IMR-90 (cell line): ENCODE measurements at regions not wholly inside any gene's neighbourhood (a gene's known extent, or its start where the extent isn't known, plus 50 kb on each side); places are given as distances from the start of the nearest gene placed in this dataset.

Experiments used
- ATAC-seq: fragments of 200-7000 bp; cut with Tn5 transposase; 2 replicates; pipeline ENCODE4 v1.9.1; 2020; ENCODE audit warnings: low read depth, mild to moderate bottlenecking, moderate library complexity
- BruUV-seq: library from RNA; stranded (reverse); fragments of 400-500 nt; replicated peaks from 2 replicates; lab custom pipeline; 2021; lab: Mats Ljungman, UMichigan
- CTCF ChIA-PET: fragments of 300-600 bp; formaldehyde crosslinking; extraction: SDS; loops from one replicate; lab custom pipeline; 2021; ENCODE audit warnings: antibody characterized with exemption; lab: Yijun Ruan, JAX
- POLR2A ChIA-PET: fragments of 300-600 bp; sonication (Branson Sonifier 250); formaldehyde crosslinking; loops from one replicate; lab custom pipeline; 2022; ENCODE audit warnings: antibody characterized with exemption; ENCODE audit not compliant: unreplicated experiment; lab: Charles Lee
- DNase-seq: peaks from one replicate; pipeline ENCODE4 v3.0.0; 2013
- H2AFZ ChIP-seq: replicated peaks from 2 replicates; pipeline ENCODE3; 2013; ENCODE audit warnings: low read length, mild to moderate bottlenecking; ENCODE audit not compliant: poor library complexity
- H2AK5ac ChIP-seq: 2 replicates; pipeline ENCODE4 v1.6.1; 2013; ENCODE audit warnings: low read depth, low read length, inconsistent platforms
- H2AK9ac ChIP-seq: replicated peaks from 2 replicates; pipeline ENCODE3; 2013; ENCODE audit warnings: mild to moderate bottlenecking, low read depth, low read length, moderate library complexity; ENCODE audit not compliant: poor library complexity
- H2BK120ac ChIP-seq: 2 replicates; pipeline ENCODE4 v1.6.1; 2013; ENCODE audit warnings: low read depth, low read length, inconsistent platforms
- H2BK15ac ChIP-seq: 3 replicates; pipeline ENCODE4 v1.6.1; 2013; ENCODE audit warnings: low read depth, low read length, inconsistent platforms
- H2BK20ac ChIP-seq: 2 replicates; pipeline ENCODE4 v1.6.1; 2013; ENCODE audit warnings: low read depth, mild to moderate bottlenecking, inconsistent platforms, low read length, moderate library complexity
- H2BK5ac ChIP-seq: 2 replicates; pipeline ENCODE4 v1.6.1; 2013; ENCODE audit warnings: mild to moderate bottlenecking, low read depth, low read length, inconsistent platforms; ENCODE audit not compliant: poor library complexity, severe bottlenecking
- H3K14ac ChIP-seq: replicated peaks from 2 replicates; pipeline ENCODE4 v1.6.1; 2013; ENCODE audit warnings: low read depth, low read length, inconsistent platforms
- H3K18ac ChIP-seq: 2 replicates; pipeline ENCODE4 v1.6.1; 2013; ENCODE audit warnings: low read depth, low read length, control low read depth
- H3K23ac ChIP-seq: 2 replicates; pipeline ENCODE4 v1.6.1; 2013; ENCODE audit warnings: low read depth, low read length, inconsistent platforms
- H3K27ac ChIP-seq: 2 replicates; pipeline ENCODE4 v1.5.1; 2013; ENCODE audit warnings: mild to moderate bottlenecking, control low read depth, low read length; ENCODE audit not compliant: insufficient read depth
- H3K27me3 ChIP-seq: 2 replicates; pipeline ENCODE4 v1.6.1; 2013; ENCODE audit warnings: low read length; ENCODE audit not compliant: control insufficient read depth, insufficient read depth
- H3K36me3 ChIP-seq: 2 replicates; pipeline ENCODE4 v1.6.1; 2013; ENCODE audit warnings: low read length, mixed read lengths; ENCODE audit not compliant: control insufficient read depth, insufficient read depth
- H3K4ac ChIP-seq: 2 replicates; pipeline ENCODE4 v1.6.1; 2013; ENCODE audit warnings: low read depth, low read length, inconsistent platforms
- H3K4me1 ChIP-seq: 2 replicates; pipeline ENCODE4 v1.6.1; 2013; ENCODE audit warnings: low read length, mixed read lengths; ENCODE audit not compliant: control insufficient read depth, insufficient read depth
- H3K4me2 ChIP-seq: 2 replicates; pipeline ENCODE4 v1.6.1; 2013; ENCODE audit warnings: low read depth, mild to moderate bottlenecking, control low read depth, low read length, moderate library complexity
- H3K4me3 ChIP-seq: 2 replicates; pipeline ENCODE4 v1.5.1; 2013; ENCODE audit warnings: low read depth, mild to moderate bottlenecking, control low read depth, low read length, moderate library complexity; ENCODE audit not compliant: insufficient read depth
- H3K56ac ChIP-seq: 2 replicates; pipeline ENCODE4 v1.6.1; 2013; ENCODE audit warnings: low read length, inconsistent platforms; ENCODE audit not compliant: insufficient read depth; ENCODE audit errors: extremely low read depth
- H3K79me1 ChIP-seq, 2 experiments: 2 replicates each; pipeline ENCODE4 v1.6.1; 2013; ENCODE audit warnings: low read length in 2 of 2, inconsistent platforms in 1 of 2, low read depth in 1 of 2
- H3K9ac ChIP-seq: 2 replicates; pipeline ENCODE4 v1.6.1; 2013; ENCODE audit warnings: low read depth, low read length, control low read depth
- H3K9me1 ChIP-seq: 2 replicates; pipeline ENCODE4 v1.6.1; 2013; ENCODE audit warnings: low read length, inconsistent platforms; ENCODE audit not compliant: insufficient read depth
- H3K9me3 ChIP-seq: 2 replicates; pipeline ENCODE4 v1.6.1; 2013; ENCODE audit warnings: low read length; ENCODE audit not compliant: control insufficient read depth, insufficient read depth
- H4K20me1 ChIP-seq: 2 replicates; pipeline ENCODE4 v1.6.1; 2013; ENCODE audit warnings: low read length, inconsistent platforms; ENCODE audit not compliant: insufficient read depth
- H4K5ac ChIP-seq: 2 replicates; pipeline ENCODE4 v1.6.1; 2013; ENCODE audit warnings: mild to moderate bottlenecking, low read depth, low read length, control low read depth
- H4K8ac ChIP-seq, 2 experiments: 2 replicates each; pipeline ENCODE4 v1.6.1; 2013; ENCODE audit warnings: low read depth in 2 of 2, low read length in 2 of 2, control low read depth in 1 of 2, inconsistent platforms in 1 of 2
- H4K91ac ChIP-seq: 2 replicates; pipeline ENCODE4 v1.6.1; 2013; ENCODE audit warnings: low read depth, low read length, inconsistent platforms; ENCODE audit not compliant: insufficient read depth
- BHLHE40 ChIP-seq: fragments of 150-350 bp; IDR thresholded peaks from 2 replicates; pipeline ENCODE4 v1.6.1; 2016; ENCODE audit warnings: mild to moderate bottlenecking, low read depth, low read length
- CEBPB ChIP-seq: IDR thresholded peaks from 2 replicates; pipeline ENCODE4 v1.6.1; 2012; ENCODE audit warnings: low read depth, low read length, improper control_type of control experiment
- CHD1 ChIP-seq: IDR thresholded peaks from 2 replicates; pipeline ENCODE4 v1.6.1; 2012; ENCODE audit warnings: low read depth, low read length, improper control_type of control experiment
- FOS ChIP-seq: fragments of 150-350 bp; IDR thresholded peaks from 2 replicates; pipeline ENCODE4 v1.6.1; 2016; ENCODE audit warnings: low read depth, low read length
- MAFK ChIP-seq: IDR thresholded peaks from 2 replicates; pipeline ENCODE4 v1.6.1; 2012; ENCODE audit warnings: low read depth, low read length, improper control_type of control experiment
- MAZ ChIP-seq: IDR thresholded peaks from 2 replicates; pipeline ENCODE4 v1.6.1; 2012; ENCODE audit warnings: low read depth, mild to moderate bottlenecking, low read length, improper control_type of control experiment, moderate library complexity, borderline replicate concordance
- MXI1 ChIP-seq: IDR thresholded peaks from 2 replicates; pipeline ENCODE4 v1.6.1; 2012; ENCODE audit warnings: low read depth, mild to moderate bottlenecking, low read length, moderate library complexity, borderline replicate concordance
- NFE2L2 ChIP-seq: fragments of 150-350 bp; IDR thresholded peaks from 2 replicates; pipeline ENCODE4 v1.6.1; 2016; ENCODE audit warnings: low read depth, mild to moderate bottlenecking, low read length
- POLR2A ChIP-seq: IDR thresholded peaks from 2 replicates; pipeline ENCODE4 v1.6.1; 2012; ENCODE audit warnings: mild to moderate bottlenecking, low read depth, low read length
- RAD21 ChIP-seq: IDR thresholded peaks from 2 replicates; pipeline ENCODE4 v1.6.1; 2012; ENCODE audit warnings: low read length, improper control_type of control experiment
- RCOR1 ChIP-seq: IDR thresholded peaks from 2 replicates; pipeline ENCODE4 v1.6.1; 2012; ENCODE audit warnings: mild to moderate bottlenecking, low read length, improper control_type of control experiment; ENCODE audit not compliant: insufficient replicate concordance
- RFX5 ChIP-seq: IDR thresholded peaks from 2 replicates; pipeline ENCODE4 v1.8.0; 2012; ENCODE audit warnings: low read depth, mild to moderate bottlenecking, low read length, moderate library complexity
- SMC3 ChIP-seq: fragments of 150-350 bp; IDR thresholded peaks from 2 replicates; pipeline ENCODE4 v1.6.1; 2016; ENCODE audit warnings: low read depth, mild to moderate bottlenecking, antibody characterized with exemption, low read length, moderate library complexity
- USF2 ChIP-seq: fragments of 150-350 bp; IDR thresholded peaks from 2 replicates; pipeline ENCODE4 v1.6.1; 2017; ENCODE audit warnings: mild to moderate bottlenecking, antibody characterized with exemption, low read length, low read depth
- dilution Hi-C: fragments of 300-500 bp; cut with HindIII; formaldehyde crosslinking; loops from one replicate; pipeline ENCODE4 v1.14.3; 2018; ENCODE audit warnings: low sequenced_read_pairs; ENCODE audit not compliant: unreplicated experiment
- in situ Hi-C: fragments of 300-500 bp; cut with MboI; formaldehyde crosslinking; loops from 3 replicates; pipeline ENCODE4 v1.14.3; 2019; ENCODE audit warnings: low sequenced_read_pairs, inconsistent platforms, mixed read lengths
- intact Hi-C: fragments of 100-400 bp; cut with micrococcal nuclease; formaldehyde crosslinking; loops from 2 replicates; pipeline ENCODE4 v1.10.0; 2022
- TF ChIP-seq, protein P1 (sequence below): conservative IDR thresholded peaks from 2 replicates; pipeline ENCODE4 v1.5.1; 2012; ENCODE audit warnings: mild to moderate bottlenecking, low read depth, low read length, improper control_type of control experiment
- TF ChIP-seq, protein P2 (sequence below): fragments of 150-350 bp; IDR thresholded peaks from 2 replicates; pipeline ENCODE4 v1.6.1; 2016; ENCODE audit warnings: low read depth, mild to moderate bottlenecking, low read length, moderate library complexity, borderline replicate concordance

DNA sequence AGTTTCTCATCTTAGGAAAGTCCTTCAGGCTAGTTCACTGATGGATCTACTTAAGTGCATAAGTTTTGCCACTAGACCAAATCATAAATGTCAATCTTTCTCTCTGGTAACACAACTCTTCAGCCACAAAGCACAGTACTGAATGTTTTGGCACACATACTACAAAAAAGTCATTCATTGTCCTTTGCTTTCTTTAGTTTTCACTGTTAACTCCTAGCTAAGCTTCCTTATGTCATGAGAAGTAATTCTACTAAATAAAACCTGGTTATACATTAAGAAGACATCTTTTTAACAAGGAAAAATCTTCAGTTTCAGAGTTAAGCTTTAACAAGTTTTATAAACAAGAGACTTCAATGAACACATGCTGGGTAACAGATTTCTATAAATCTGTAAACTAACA lies 379.2 kb upstream of the NFIA start:
- Histone ChIP-seq H3K14ac (no peak overlapping the region), H2AK9ac (no peak overlapping the region), H4K91ac (no peak overlapping the region), H2BK5ac (no peak overlapping the region), H3K79me1 (no peaks in the 10 kb centered on the region), H3K4me2 (no peak overlapping the region), H3K4me3 (no peak overlapping the region), H4K8ac (no peak overlapping the region), H3K9me3 (peaks cover 11% of the 10 kb centered on the region), H3K56ac (no peak overlapping the region), H2AFZ (no peak overlapping the region), H2AK5ac (no peak overlapping the region), H3K9ac (no peak overlapping the region), H2BK20ac (no peak overlapping the region), H2BK120ac (no peak overlapping the region), H3K27ac (no peak overlapping the region), H3K4me1 (no peaks in the 10 kb centered on the region), H3K27me3 (no peaks in the 10 kb centered on the region), H3K9me1 (no peaks in the 10 kb centered on the region), H3K4ac (no peak overlapping the region), H4K5ac (no peak overlapping the region), H4K20me1 (no peaks in the 10 kb centered on the region), H3K23ac (no peak overlapping the region), H3K18ac (no peak overlapping the region), H3K36me3 (no peaks in the 10 kb centered on the region), H2BK15ac (no peak overlapping the region)
- in situ Hi-C loops (no loop called here), intact Hi-C loops (no loop called here), dilution Hi-C loops (no loop called here)
- BruUV-seq, result no TSS peak
- no peak for ATAC-seq
- TF ChIP-seq CHD1, result no peak
- no peak for TF ChIP-seq MAFK
- no peak for TF ChIP-seq CEBPB
- TF ChIP-seq MAZ, result no peak
- TF ChIP-seq, protein P1, sequence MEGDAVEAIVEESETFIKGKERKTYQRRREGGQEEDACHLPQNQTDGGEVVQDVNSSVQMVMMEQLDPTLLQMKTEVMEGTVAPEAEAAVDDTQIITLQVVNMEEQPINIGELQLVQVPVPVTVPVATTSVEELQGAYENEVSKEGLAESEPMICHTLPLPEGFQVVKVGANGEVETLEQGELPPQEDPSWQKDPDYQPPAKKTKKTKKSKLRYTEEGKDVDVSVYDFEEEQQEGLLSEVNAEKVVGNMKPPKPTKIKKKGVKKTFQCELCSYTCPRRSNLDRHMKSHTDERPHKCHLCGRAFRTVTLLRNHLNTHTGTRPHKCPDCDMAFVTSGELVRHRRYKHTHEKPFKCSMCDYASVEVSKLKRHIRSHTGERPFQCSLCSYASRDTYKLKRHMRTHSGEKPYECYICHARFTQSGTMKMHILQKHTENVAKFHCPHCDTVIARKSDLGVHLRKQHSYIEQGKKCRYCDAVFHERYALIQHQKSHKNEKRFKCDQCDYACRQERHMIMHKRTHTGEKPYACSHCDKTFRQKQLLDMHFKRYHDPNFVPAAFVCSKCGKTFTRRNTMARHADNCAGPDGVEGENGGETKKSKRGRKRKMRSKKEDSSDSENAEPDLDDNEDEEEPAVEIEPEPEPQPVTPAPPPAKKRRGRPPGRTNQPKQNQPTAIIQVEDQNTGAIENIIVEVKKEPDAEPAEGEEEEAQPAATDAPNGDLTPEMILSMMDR, result no peak
- TF ChIP-seq FOS, result no peak
- no peak for TF ChIP-seq RCOR1
- TF ChIP-seq, protein P2, sequence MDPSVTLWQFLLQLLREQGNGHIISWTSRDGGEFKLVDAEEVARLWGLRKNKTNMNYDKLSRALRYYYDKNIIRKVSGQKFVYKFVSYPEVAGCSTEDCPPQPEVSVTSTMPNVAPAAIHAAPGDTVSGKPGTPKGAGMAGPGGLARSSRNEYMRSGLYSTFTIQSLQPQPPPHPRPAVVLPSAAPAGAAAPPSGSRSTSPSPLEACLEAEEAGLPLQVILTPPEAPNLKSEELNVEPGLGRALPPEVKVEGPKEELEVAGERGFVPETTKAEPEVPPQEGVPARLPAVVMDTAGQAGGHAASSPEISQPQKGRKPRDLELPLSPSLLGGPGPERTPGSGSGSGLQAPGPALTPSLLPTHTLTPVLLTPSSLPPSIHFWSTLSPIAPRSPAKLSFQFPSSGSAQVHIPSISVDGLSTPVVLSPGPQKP, result no peak
- TF ChIP-seq RAD21, result no peak
- no peak for TF ChIP-seq NFE2L2
- no peak for TF ChIP-seq RFX5
- no peak for TF ChIP-seq SMC3
- no peak for TF ChIP-seq USF2
- TF ChIP-seq POLR2A, result no peak
- no peak for TF ChIP-seq BHLHE40
- TF ChIP-seq MXI1, result no peak
- ChIA-PET CTCF (no interaction called here), POLR2A (no interaction called here)
- no peak for DNase-seq
